Heart left ventricle (tissue), 13 donors: ENCODE measurements at regions not wholly inside any gene's neighbourhood (a gene's known extent, or its start where the extent isn't known, plus 50 kb on each side); places are given as distances from the start of the nearest gene placed in this dataset.
"Not testable (repeated sequence)": the region's sequence is repeated elsewhere in the genome, so short reads cannot be mapped to it uniquely, and the experiment has no call there.

Experiments
- CTCF ChIP-seq, 12 donors: fragments of 200-600 bp; sonication (generic) in 4 of 12; IDR thresholded peaks; one replicate each; pipeline versions ENCODE4 v1.5.0 to v1.8.0; 2018 to 2022; ENCODE audit warnings: antibody characterized with exemption in 12 of 12, mild to moderate bottlenecking in 5 of 12
- POLR2A ChIP-seq, 2 donors: fragments of 450-650 bp; IDR thresholded peaks; one replicate each; pipeline ENCODE4 v1.6.1; 2017; ENCODE audit warnings: antibody characterized with exemption in 2 of 2, mild to moderate bottlenecking in 2 of 2, moderate library complexity in 2 of 2
- donor health status: ischemic (EF 13 %, LVEDD 7.1; RV severe dilation, severe dysfunction).
- donor health status: DM: no; HTN: yes; CAD: no.
- donor health status: DM: no; HTN: no; CAD: no.
- donor health status: ischemic (EF 25% LVEDD 6.9; RV normal size, moderate dysfunction).
- donor health status: ischemic (EF 25% LVEDD 5.7; RV mildly dilated, moderate dysfunction).
- donor health status: ischemic (EF 35%, LVEDD 5.7; RV mildly dilated, moderate dysfunction).
- donor health status: nonischemic (EF 11% LVEDD 7.7; RV severe dilation, severe dysfunction).
- donor health status: DM: yes; HTN: yes; CAD: no.
- donor health status: PGD.
- donor health status: ischemic (EF 29% LVEDD 5.4; RV normal size, mild dysfunction).
- donor health status: nonischemic (EF 23%, LVEDD 6.1; RV moderate dilation, normal function).

- TF ChIP-seq CTCF, POLR2A (IDR thresholded peaks at IDR 0.05): not testable (repeated sequence)
Measured at GRCh38 chr2:44106509-44106908, 62.2 kb upstream of the PPM1B start.
